Medulla oblongata (tissue), 1 donor: ENCODE measurements at regions not wholly inside any gene's neighbourhood (a gene's known extent, or its start where the extent isn't known, plus 50 kb on each side); places are given as distances from the start of the nearest gene placed in this dataset.

ENCODE experiments used
- DNase-seq: peaks from one replicate; pipeline ENCODE4 v3.0.0-alpha.2; 2015; ENCODE audit errors: extremely low spot score

DNA sequence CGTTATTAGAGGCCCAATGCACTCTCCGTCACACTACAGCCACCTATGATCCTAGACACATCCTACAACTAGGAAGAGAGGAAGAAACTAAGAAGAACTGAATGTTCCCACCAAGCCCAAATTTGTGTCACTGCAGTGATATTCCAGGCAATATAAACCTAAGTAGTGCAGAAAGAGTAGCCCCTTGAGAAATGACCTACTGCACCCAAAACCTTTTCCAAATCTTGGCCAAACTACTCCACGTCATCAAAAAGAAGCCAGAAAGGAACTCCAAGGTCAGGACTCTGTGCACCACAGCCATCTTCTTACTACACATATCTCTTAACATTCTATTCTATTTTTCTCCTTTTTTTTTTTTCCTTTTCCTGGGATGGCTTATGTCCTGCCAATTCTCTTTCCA is 60.2 kb downstream of the ADAMTS1 start:
- no peak for DNase-seq

DNA sequence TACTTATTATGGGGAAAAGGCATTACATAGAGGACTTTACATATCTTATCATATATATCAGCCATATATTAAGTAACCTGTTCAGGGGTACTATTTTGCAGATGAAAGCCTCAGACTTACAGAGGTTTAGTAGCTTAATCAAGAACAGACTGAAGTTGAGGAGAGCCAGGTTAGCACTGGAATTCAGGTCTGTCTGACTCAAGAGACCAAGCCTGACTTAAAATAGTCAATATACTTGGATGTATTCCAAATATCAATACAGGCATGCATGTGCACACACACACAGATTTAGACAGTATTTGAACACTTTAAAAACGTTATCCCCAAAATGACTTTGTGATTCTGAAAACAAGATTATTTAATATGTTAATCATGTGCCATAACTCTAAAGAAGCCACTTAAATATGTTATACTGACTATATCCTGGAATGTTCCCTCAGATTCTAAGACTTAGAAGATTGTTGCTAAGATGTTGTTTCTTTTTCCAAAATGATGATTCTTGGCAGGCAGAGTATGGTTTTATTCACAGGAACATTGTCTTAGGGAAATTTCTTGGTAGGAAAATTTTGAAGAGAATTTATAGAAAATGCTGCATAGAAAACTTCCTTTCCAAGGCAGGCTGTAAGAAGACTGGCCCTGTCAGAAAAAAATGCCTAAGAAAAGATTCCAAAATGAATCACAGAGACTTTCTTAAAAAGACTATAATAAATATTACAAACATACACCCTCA is 61.6 kb downstream of the ADAMTS1 start:
- DNase-seq = no peak

DNA sequence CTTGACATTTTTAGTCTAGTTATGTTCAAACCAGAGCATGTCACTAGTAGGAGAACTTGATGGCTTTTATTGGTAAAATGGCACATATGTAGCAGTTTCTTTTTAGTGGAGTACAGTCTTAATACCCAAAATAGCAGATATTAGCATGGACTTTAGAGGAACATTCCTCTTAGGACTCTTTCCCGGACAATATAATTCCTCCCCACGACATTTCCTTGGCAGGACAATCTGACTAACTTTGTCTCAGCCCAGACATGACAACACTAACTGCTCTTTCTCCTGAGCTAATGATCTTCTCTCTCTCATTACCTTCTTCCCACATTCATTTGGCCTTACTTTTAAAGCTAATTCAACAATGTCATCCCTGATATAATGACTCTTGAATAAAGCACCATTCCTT is 62.5 kb downstream of the ADAMTS1 start:
- DNase-seq = peak; percentile 12

DNA sequence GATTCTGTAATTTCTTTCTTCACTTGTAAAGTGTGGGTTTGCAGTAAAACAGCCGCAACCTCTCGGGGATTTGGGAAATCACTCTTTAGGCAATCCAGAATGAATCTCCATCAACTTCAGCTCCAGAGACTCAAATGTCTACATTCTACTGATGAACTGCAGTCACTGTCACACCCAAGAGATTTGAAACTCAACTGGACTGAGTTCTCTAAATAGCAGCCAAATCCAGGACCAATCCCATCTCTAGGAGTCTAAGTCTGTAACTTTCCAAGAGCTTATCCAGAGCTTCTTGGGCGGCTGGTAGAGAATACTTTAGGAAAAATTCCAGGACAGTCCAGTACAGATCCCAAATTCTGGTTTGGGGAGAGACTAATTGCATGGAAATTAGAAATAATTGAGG is 62.9 kb downstream of the ADAMTS1 start:
- no peak for DNase-seq

DNA sequence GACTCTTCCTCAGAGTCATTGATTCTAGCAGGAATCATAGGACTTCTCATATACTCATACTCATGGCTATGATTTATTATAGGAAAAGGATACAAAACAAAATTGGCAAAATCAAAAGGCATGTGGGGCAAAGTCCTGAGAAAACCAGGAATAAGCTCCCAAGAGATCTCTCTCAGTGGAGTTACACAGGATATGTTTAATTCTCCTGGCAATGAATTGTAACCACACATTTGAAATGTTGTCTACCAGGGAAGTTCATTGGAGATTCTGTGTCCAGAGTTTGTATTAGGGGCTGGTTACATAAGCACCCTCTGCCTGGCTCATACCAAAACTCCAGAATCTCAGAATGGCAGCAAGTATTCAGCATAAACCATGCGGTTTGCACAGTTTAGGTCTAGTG is 63.9 kb downstream of the ADAMTS1 start:
- no peak for DNase-seq

DNA sequence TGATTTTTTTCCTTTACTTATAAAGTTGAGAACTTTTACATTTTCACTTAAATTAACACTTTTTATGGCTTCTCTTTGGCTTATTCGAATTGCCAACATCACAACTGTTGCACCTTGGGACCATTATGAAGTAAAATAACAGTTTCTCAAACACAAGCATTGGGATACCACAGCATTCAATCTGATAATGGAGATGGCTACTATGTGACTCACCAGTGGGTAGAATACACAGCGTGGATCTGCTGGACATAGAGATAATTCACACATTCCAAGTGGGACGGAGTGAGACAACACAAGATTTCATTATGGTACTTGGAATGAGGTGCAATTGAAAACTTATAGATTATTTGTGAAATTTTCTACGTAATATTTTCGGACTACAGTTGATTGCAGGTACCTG is 68.0 kb downstream of the ADAMTS1 start:
- no peak for DNase-seq

DNA sequence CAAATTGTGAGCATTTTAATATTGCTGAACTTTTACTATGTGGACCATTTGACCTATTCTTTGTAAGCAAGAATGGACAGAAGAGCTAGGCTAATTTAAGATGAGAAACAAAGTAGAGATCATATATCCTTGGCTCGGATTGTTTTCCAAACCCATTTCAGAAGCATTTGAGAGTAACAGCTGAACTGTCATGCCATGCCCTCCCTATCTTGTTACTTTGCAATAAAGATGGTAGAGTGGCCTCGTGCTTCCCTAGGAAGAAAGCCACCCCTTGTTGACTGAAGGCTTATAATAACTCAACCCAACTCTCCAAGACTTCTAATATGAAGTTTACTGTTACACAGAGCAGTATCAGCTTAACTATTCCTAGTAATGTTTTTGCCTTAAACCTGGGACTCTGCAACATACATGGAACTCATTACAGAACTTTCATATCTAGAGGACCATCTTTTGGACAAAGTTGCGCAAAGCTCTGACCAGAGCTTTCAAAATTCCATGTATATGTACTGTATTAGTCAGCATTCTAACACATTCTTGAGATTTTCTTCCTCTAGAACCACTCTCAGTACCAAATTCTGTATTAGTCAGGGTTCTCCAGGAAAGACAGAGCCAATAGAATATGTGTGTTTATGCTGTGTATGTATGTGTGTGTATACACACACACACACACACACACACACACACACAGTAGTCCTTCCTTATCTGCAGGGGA is 68.7 kb downstream of the ADAMTS1 start:
- DNase-seq = no peak

DNA sequence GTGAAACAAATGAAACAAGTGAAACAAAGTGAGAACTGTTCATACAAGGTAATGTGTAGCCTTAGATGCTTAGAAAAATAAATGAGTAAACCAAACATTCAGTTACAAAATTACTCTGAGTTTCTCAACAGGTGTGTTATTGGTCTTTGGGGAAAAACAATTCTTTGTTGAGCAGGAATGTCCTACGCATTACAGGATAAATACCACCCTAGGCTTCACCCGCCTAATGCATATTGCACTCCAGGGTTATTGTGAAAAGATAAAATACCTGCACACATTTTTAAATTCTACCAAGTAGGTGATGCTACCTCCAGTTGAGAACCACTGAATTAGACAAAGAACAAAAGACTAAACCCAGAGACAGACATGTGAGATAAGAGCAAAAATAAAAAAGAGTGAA is 72.2 kb downstream of the ADAMTS1 start:
- DNase-seq = no peak

DNA sequence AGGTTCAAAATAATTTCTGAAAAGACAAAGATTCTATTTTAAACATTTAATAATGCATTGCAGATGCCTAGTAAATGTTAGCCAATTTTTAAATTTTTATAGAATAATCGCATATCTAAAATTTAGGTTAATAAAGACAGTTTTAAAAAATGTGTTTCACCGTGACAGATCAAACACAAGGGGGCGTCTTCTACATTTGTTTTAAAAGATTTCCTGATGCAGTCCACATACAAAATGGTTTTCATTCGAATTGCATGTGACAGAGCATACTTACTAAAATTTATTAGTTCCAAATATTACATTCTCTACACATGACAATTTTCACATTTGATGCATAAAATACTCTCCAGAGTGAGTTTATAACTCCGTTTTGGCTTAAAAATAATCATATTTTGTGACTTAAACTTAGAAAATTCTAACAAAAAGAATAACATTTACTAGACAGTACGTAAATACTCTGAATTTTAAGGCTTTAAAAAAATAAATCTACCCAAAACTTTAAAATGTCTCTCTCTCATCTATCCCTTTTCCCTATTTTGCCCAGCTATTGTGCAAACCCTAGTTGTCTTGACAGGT is 75.5 kb downstream of the ADAMTS1 start:
- peak; percentile 64 for DNase-seq

DNA sequence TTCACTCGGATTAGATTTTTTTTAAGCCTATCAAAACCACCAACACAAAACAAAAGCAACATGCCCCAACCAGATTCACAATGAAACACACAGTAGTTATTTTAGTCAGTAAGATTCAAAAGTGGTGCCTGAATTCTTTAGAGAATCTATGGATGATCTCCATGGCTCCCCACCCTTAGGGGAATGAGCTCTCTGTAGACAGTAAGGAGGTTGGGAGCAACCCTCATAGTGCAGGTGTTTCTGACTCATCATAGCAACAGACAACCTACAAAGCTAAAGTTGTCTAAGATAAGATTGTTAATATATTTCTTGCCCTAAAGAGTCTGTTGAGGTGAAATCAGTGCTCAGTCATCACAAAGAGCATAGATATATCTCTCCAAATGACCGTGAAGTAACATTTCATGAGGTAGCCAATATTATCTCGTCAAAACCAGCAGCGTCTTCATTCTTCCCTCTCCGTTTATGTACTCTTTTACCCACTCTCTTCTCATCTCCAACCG is 78.3 kb downstream of the ADAMTS1 start:
- no peak for DNase-seq

DNA sequence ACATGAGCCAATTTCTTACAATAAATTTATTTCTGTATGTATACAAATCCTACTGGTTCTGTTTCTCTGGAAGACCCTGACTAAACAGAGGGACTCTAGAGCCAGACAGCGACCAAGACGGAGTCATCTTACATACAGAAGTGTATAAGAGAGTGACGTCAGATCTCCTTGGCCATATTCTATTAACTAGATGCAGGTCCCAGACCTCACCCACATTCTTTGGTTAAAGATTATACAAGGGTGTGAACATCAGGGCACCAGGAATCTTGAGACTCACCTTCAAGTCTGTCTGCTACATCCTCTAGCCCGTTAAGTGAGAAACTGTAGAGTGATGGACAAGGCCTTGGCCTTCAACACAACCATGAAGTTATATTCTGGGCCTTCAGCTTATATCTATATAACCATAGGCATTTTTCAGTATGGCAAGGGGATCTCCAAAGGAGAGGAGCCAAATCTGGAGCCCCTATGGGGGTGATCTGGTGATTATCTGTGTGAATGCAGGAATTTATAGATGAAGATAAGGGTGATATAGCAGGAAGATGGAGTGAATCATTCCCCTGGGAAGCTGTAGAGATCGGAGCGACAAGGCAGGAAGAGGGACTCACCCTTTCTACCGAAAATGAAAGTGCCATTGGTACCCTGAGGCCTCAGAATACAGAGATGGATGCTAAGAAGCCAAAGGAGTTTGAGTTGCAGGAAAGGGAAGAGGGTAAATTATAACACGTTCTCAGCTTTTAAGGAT is 83.9 kb downstream of the ADAMTS1 start:
- no peak for DNase-seq

DNA sequence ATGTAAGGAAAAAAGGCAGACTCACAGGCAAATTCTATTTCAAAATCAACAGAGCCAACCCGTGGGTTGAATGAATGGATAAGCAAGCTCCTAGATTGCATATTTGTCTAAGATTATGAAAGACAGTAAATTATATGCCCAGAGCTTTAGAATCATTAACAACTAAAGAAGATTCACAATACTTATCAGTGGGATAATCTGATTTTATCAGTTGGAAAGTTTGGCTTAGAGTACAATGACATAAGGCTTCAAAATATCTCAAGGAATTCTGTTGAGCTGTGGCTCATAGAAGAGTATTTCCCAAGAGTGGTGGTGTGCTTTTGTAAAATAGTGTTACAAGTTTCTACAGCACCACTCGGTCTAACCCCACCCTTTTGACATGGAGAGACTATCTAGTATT is 85.5 kb downstream of the ADAMTS1 start:
- DNase-seq = no peak

DNA sequence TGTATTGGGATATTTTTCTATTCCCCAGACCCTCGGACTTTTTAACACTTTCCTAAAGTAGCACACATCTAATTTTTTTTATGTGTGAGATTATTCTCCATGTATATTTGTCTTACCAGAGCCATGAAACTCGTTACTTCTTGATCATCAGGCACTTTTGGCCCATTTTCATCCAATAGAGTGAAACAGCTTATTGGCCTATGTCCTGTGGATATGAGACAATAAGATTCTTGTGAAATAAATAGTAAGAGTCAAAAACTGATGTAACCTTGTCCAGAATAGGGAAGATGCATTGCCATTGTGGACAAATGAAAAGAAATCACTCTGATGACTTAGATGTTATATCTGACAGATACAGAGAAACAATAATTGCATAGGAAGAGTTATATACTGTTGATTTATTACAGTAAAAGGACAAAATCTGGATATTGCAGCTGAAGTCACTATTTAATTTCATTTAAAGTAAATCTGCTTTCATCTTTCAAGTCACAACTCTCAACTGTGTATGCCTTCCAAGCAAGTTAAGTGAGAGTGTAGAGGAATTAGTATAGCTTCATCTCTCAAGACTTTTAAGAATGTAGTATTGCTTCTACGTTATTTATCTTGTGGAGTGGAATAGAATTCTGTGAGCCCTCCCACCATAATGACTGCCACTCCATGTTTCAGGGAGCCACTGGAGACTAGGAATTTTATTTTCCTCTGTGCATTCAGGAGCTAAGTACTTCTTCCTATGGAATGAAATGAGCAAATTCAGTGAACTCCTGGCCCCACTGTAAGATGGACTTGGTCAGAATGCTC is 86.9 kb downstream of the ADAMTS1 start:
- no peak for DNase-seq

DNA sequence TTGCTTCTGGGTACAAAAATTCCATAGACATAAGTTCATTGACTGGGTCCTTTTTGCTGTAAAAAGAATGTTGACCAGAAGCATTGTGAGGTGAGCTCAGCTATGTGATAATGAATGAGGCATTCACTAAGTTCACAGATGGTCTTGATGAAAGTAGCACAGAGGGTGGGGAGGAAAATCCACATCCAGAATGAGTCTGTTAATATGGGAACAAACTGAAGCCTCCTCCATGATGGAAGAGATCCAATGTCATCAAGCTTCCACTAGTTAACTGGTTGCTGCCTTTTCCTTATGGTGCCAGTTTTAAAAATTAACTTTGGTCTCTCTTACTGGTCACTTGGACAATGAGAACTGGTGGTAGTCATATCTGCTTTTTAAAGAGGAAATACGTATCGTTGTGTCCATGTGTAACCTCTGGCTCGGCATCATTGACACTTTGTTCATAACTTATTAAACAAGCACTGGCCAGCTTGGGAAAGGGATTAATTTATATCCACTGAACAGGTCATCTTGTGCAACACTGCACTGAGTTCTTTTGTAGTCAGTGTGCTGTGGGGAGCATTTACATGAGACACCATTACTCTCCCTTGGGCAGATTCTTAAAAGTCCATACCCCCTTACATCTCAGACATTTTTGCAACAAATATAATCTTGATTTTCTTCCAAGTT is 88.6 kb downstream of the ADAMTS1 start:
- DNase-seq = no peak

DNA sequence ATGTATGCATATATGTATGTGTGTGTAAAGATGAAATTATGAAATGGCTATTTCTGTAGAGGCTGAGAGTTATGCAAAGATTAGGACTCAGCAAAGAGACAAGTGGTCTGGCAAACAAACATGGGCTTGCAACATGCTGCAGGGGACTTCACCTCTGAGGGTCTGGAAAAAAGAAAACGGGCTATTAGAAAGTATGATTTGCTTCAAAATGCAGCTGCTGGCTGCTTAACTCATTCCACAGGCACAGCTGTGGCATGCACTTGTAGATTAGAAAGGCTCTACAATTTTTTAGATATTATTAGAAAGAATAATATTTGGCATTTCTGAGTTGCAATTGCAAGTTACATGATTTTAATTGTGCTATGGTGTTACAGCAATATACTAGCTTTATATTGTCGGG is 90.4 kb downstream of the ADAMTS1 start:
- DNase-seq = no peak

DNA sequence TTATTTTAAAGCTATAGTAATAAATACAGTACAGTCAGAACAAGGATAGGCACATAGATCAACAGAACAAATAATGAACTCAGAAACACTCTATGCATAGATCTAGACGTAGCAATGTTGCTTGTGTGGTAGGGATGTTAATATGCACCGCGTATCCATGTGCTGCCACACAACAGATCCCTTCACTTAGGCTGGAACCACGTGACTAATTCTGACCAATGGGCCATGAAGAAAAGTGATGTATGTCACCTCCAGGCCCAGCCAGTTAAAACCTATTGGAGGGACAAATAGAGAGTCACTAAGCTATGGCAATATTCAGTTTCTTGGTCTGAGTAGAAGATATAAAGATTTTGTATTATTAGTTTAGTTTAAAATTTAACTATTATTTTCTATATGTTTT is 91.4 kb downstream of the ADAMTS1 start:
- no peak for DNase-seq

DNA sequence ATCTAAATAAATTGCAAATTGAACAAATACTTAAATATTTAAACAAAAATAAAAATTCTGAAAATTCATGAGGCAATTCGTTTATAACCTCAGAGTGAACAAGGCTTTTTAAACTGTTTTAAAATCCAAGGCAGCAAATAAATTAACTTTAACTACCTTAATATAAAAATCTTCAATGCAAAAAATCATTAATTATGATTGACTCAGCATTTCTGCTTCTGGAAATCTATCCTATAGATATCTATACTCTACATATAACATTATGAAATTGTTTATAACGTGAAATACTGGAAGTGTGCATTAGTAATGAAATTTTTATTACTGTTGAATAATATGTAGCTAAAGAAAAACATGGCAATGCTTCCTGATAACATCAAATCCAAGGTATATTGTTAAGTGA is 92.4 kb downstream of the ADAMTS1 start:
- DNase-seq = no peak

DNA sequence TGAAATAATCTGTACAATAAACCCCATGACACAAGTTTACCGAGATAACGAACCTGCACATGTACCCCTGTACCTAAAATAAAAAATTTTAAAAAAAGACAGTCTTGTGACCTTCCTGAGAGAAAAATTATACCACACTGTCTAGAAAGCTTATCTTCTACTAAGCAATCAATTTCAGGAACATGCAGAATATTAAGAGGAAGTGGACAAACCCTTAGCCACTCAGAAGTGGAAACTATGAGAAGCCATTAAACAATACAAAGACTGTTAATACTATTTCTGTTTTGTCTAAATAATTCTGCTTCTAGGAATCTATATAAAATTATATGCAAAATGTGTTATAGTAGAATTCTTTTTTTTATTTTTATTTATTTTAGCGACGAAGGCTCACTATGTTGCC is 93.9 kb downstream of the ADAMTS1 start:
- DNase-seq = no peak

DNA sequence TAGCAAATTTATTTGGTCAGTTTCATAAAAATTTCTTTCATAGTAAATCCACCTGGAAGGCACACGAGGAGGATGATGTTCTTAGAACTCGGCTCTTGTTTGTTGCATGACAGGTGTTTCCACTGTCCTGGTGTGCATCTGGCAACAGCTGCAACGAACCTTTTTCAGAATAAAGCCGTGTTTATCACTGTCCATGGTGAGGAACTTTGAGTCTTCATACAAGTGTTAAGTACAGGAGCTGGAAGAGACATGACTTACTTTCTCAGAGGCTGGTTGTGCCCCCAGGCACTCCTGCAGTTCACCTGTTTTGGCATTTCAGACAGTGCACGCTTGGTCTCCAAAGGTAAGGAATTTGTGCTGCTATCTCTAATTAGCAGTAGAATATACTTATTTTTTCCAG is 97.1 kb downstream of the ADAMTS1 start:
- no peak for DNase-seq

DNA sequence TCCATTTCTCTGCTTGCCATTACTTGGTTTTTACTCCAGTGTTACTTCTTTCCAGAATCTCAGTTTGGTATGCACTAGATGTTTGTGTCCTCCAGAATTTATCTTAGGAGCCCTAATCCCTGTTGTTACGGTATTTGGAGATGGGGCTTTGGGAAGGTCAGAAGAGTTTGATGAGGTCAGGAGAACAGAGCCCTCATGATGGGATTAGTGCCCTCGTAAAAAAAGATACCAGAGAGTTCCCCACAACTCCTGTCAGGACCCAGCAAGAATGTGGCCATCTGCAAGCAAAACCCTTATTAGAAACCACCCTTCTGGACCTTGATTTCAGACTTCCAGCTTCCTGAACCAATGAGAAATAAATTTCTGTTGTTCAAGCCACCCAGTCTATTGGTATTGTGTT is 98.0 kb downstream of the ADAMTS1 start:
- DNase-seq = no peak

DNA sequence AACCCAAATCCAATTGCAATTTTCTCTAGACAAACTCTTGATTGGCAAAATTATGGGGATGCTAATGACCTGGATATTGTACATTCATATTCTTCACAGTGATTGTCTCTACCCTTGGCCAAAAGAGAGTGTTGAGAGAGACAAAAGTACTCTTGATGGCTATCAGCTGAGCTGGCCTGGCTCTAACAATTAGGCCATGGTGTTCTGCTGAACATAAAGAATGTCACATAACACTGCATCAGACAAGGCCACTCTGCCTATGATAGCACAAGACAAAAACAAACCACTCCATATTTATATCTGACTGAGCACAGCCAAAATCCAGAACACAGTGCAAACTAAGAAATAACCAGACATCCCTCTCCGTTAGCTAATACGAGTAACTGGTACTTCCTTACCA is 101.7 kb downstream of the ADAMTS1 start:
- DNase-seq = peak; percentile 54
